ENCODE measurements at regions not wholly inside any gene's neighbourhood (a gene's known extent, or its start where the extent isn't known, plus 50 kb on each side); places are given as distances from the start of the nearest gene placed in this dataset.

DNA sequence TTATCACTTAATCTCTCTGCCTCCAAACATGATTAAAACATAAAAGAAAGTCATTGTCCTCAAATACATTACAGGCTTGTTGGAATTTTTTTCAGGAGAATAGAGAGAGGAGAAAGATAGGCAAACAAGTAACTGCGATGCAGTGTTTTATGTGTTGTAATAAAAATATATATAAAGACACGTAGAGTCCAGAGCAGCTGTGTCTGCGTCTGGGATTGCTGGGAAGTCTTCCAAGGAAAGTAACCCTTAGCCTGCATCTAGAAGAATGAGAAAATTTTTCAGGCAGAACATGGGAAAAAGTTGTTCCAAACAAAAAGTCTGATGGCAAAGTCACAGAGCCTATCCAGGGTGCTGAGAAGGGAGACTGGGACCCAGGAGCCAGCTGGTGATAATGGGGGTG is 91.8 kb upstream of the ST6GAL2 start:
- ATAC-seq (no peak), DNase-seq (ENCODE audit: low spot score) (no peak)
- Mint-ChIP-seq H3K9me3 (no peaks in the 10 kb centered on the region), H3K4me3 (no peak overlapping the region), H3K36me3 (no peaks in the 10 kb centered on the region), H3K27me3 (ENCODE audit: low read depth) (no peaks in the 10 kb centered on the region; the same call in 1 of the 2 replicates), H3K27ac (no peak overlapping the region), H3K4me1 (no peaks in the 10 kb centered on the region)
- ChIA-PET CTCF (no interaction called here), POLR2A (no interaction called here)
- TF ChIP-seq ZNF219 (CRISPR knock-in tag; IDR thresholded peaks at IDR 0.05; ENCODE audit: borderline replicate concordance) = no peak
- TF ChIP-seq JUN (CRISPR knock-in tag; IDR thresholded peaks at IDR 0.05) = no peak
- TF ChIP-seq CREB1 (CRISPR knock-in tag; IDR thresholded peaks at IDR 0.05) = no peak
- no peak for TF ChIP-seq EMX1 (CRISPR knock-in tag; IDR thresholded peaks at IDR 0.05)
- no peak for TF ChIP-seq FOXJ3 (CRISPR knock-in tag; IDR thresholded peaks at IDR 0.05; ENCODE audit: borderline replicate concordance)
- TF ChIP-seq, protein P1, sequence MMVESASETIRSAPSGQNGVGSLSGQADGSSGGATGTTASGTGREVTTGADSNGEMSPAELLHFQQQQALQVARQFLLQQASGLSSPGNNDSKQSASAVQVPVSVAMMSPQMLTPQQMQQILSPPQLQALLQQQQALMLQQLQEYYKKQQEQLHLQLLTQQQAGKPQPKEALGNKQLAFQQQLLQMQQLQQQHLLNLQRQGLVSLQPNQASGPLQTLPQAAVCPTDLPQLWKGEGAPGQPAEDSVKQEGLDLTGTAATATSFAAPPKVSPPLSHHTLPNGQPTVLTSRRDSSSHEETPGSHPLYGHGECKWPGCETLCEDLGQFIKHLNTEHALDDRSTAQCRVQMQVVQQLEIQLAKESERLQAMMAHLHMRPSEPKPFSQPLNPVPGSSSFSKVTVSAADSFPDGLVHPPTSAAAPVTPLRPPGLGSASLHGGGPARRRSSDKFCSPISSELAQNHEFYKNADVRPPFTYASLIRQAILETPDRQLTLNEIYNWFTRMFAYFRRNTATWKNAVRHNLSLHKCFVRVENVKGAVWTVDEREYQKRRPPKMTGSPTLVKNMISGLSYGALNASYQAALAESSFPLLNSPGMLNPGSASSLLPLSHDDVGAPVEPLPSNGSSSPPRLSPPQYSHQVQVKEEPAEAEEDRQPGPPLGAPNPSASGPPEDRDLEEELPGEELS (CRISPR knock-in tag; IDR thresholded peaks at IDR 0.05) = no peak
- no peak for TF ChIP-seq SP1 (CRISPR knock-in tag; conservative IDR thresholded peaks at IDR 0.05)

DNA sequence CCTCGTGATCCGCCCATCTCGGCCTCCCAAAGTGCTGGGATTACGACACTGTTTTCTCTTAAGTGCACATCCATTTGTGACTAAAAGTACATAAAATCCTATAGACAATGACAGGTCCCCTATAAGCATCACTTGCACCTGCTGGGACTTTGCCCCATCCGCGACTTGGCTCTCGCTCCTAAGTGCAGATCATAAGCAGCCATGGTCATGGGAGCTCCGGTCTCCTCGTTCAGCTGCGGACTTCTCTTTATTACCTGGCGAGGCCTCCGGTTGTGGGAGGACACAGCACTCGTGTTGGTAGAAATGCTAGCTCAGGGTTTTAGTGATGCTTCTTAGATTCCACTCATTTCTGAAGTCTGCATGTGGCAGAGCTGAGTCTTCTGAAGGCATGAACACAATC is 92.7 kb upstream of the ST6GAL2 start:
- DNase-seq (ENCODE audit: low spot score) (no peak), ATAC-seq (no peak)
- ChIA-PET CTCF (no interaction called here), POLR2A (no interaction called here)
- no peak overlapping the region for H3K4me3 Mint-ChIP-seq
- no peaks in the 10 kb centered on the region for H3K36me3 Mint-ChIP-seq
- H3K4me1 Mint-ChIP-seq = no peaks in the 10 kb centered on the region
- TF ChIP-seq TCF7 (CRISPR knock-in tag; IDR thresholded peaks at IDR 0.05; ENCODE audit: low read depth) (no peak), CREB1 (CRISPR knock-in tag; IDR thresholded peaks at IDR 0.05) (no peak)
- TF ChIP-seq, protein P2, sequence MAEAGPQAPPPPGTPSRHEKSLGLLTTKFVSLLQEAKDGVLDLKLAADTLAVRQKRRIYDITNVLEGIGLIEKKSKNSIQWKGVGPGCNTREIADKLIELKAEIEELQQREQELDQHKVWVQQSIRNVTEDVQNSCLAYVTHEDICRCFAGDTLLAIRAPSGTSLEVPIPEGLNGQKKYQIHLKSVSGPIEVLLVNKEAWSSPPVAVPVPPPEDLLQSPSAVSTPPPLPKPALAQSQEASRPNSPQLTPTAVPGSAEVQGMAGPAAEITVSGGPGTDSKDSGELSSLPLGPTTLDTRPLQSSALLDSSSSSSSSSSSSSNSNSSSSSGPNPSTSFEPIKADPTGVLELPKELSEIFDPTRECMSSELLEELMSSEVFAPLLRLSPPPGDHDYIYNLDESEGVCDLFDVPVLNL (CRISPR knock-in tag; IDR thresholded peaks at IDR 0.05; ENCODE audit: borderline replicate concordance, low read depth) = no peak
- TF ChIP-seq, protein P3, sequence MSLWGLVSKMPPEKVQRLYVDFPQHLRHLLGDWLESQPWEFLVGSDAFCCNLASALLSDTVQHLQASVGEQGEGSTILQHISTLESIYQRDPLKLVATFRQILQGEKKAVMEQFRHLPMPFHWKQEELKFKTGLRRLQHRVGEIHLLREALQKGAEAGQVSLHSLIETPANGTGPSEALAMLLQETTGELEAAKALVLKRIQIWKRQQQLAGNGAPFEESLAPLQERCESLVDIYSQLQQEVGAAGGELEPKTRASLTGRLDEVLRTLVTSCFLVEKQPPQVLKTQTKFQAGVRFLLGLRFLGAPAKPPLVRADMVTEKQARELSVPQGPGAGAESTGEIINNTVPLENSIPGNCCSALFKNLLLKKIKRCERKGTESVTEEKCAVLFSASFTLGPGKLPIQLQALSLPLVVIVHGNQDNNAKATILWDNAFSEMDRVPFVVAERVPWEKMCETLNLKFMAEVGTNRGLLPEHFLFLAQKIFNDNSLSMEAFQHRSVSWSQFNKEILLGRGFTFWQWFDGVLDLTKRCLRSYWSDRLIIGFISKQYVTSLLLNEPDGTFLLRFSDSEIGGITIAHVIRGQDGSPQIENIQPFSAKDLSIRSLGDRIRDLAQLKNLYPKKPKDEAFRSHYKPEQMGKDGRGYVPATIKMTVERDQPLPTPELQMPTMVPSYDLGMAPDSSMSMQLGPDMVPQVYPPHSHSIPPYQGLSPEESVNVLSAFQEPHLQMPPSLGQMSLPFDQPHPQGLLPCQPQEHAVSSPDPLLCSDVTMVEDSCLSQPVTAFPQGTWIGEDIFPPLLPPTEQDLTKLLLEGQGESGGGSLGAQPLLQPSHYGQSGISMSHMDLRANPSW (CRISPR knock-in tag; conservative IDR thresholded peaks at IDR 0.05; ENCODE audit: low read depth) = no peak
- no peak overlapping the region for H3K27ac Mint-ChIP-seq
- no peaks in the 10 kb centered on the region for H3K9me3 Mint-ChIP-seq
- no peaks in the 10 kb centered on the region; the same call in 1 of the 2 replicates for H3K27me3 Mint-ChIP-seq (ENCODE audit: low read depth)

DNA sequence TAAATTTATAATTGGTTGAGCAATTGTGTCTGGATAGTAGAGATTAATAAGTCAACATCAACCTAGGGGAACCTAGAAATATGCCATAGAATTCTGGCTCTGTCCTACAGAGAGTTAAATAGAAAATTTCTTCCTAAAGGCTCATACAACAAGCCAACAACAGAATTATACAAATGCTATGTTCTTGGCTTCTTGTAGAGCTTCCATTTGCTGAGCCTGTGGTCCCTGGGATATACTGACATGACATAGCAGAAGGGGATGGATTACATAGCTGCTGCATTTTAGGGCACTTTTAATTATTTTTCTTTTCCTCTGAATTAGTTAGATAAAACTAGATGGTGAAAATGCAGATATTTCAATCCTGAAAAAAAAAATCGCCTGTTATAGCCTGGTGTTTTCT is 95.5 kb upstream of the ST6GAL2 start:
- no peaks in the 10 kb centered on the region for H3K4me1 Mint-ChIP-seq
- POLR2A ChIA-PET = no interaction called here
- CTCF ChIA-PET = no interaction called here
- DNase-seq (ENCODE audit: low spot score) = no peak
- peaks cover 3% of the 10 kb centered on the region for H3K27me3 Mint-ChIP-seq (ENCODE audit: low read depth)
- peaks cover 4% of the 10 kb centered on the region for H3K9me3 Mint-ChIP-seq
- H3K27ac Mint-ChIP-seq = no peak overlapping the region
- no peaks in the 10 kb centered on the region for H3K36me3 Mint-ChIP-seq
- H3K4me3 Mint-ChIP-seq = no peak overlapping the region
- ATAC-seq = no peak
- TF ChIP-seq, protein P4, sequence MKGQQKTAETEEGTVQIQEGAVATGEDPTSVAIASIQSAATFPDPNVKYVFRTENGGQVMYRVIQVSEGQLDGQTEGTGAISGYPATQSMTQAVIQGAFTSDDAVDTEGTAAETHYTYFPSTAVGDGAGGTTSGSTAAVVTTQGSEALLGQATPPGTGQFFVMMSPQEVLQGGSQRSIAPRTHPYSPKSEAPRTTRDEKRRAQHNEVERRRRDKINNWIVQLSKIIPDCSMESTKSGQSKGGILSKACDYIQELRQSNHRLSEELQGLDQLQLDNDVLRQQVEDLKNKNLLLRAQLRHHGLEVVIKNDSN (CRISPR knock-in tag; IDR thresholded peaks at IDR 0.05) = no peak
- TF ChIP-seq, protein P5, sequence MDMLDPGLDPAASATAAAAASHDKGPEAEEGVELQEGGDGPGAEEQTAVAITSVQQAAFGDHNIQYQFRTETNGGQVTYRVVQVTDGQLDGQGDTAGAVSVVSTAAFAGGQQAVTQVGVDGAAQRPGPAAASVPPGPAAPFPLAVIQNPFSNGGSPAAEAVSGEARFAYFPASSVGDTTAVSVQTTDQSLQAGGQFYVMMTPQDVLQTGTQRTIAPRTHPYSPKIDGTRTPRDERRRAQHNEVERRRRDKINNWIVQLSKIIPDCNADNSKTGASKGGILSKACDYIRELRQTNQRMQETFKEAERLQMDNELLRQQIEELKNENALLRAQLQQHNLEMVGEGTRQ (CRISPR knock-in tag; IDR thresholded peaks at IDR 0.05) = no peak
- no peak for TF ChIP-seq MYBL2 (CRISPR knock-in tag; IDR thresholded peaks at IDR 0.05)
- no peak for TF ChIP-seq TEAD1 (CRISPR knock-in tag; IDR thresholded peaks at IDR 0.05)
- TF ChIP-seq, protein P6, sequence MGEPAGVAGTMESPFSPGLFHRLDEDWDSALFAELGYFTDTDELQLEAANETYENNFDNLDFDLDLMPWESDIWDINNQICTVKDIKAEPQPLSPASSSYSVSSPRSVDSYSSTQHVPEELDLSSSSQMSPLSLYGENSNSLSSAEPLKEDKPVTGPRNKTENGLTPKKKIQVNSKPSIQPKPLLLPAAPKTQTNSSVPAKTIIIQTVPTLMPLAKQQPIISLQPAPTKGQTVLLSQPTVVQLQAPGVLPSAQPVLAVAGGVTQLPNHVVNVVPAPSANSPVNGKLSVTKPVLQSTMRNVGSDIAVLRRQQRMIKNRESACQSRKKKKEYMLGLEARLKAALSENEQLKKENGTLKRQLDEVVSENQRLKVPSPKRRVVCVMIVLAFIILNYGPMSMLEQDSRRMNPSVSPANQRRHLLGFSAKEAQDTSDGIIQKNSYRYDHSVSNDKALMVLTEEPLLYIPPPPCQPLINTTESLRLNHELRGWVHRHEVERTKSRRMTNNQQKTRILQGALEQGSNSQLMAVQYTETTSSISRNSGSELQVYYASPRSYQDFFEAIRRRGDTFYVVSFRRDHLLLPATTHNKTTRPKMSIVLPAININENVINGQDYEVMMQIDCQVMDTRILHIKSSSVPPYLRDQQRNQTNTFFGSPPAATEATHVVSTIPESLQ (CRISPR knock-in tag; IDR thresholded peaks at IDR 0.05) = no peak
- TF ChIP-seq CBFB (CRISPR knock-in tag; IDR thresholded peaks at IDR 0.05; ENCODE audit: low read depth) = no peak
- TF ChIP-seq, protein P7, sequence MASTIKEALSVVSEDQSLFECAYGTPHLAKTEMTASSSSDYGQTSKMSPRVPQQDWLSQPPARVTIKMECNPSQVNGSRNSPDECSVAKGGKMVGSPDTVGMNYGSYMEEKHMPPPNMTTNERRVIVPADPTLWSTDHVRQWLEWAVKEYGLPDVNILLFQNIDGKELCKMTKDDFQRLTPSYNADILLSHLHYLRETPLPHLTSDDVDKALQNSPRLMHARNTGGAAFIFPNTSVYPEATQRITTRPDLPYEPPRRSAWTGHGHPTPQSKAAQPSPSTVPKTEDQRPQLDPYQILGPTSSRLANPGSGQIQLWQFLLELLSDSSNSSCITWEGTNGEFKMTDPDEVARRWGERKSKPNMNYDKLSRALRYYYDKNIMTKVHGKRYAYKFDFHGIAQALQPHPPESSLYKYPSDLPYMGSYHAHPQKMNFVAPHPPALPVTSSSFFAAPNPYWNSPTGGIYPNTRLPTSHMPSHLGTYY (CRISPR knock-in tag; IDR thresholded peaks at IDR 0.05) = no peak
- TF ChIP-seq, protein P8, sequence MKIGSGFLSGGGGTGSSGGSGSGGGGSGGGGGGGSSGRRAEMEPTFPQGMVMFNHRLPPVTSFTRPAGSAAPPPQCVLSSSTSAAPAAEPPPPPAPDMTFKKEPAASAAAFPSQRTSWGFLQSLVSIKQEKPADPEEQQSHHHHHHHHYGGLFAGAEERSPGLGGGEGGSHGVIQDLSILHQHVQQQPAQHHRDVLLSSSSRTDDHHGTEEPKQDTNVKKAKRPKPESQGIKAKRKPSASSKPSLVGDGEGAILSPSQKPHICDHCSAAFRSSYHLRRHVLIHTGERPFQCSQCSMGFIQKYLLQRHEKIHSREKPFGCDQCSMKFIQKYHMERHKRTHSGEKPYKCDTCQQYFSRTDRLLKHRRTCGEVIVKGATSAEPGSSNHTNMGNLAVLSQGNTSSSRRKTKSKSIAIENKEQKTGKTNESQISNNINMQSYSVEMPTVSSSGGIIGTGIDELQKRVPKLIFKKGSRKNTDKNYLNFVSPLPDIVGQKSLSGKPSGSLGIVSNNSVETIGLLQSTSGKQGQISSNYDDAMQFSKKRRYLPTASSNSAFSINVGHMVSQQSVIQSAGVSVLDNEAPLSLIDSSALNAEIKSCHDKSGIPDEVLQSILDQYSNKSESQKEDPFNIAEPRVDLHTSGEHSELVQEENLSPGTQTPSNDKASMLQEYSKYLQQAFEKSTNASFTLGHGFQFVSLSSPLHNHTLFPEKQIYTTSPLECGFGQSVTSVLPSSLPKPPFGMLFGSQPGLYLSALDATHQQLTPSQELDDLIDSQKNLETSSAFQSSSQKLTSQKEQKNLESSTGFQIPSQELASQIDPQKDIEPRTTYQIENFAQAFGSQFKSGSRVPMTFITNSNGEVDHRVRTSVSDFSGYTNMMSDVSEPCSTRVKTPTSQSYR (CRISPR knock-in tag; IDR thresholded peaks at IDR 0.05) = no peak
